OCI-M1 (cell line): ENCODE measurements at regions not wholly inside any gene's neighbourhood (a gene's known extent, or its start where the extent isn't known, plus 50 kb on each side); places are given as distances from the start of the nearest gene placed in this dataset.

Source experiments
- DNase-seq: peaks from one replicate; lab custom pipeline; 2025; lab: John Stamatoyannopoulos, UW

GRCh38 chr9:88792502-88792901 is 198.8 kb upstream of the S1PR3 start:
- no peak for DNase-seq

- DNase-seq: no peak
These were observed 197.2 kb upstream of the S1PR3 start for GRCh38 chr9:88794100-88794499.

DNA sequence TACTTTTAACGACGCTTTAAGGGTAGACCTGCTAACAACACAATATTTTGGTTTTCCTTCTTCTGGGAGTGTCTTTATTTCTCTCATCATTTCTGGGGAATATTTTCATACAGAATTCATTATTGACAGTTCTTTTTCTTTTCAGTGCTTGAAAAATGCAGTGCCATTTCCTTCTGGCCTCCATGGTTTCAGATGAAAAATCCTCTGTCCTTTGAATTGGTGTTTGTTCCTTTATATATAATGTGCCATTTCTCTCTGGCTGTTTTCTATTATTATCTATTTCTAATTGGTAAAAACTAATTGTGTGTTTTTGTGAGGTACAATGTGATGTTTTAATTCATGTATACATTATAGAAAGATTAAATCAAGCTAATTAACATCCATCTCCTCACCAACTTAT is 194.3 kb upstream of the S1PR3 start:
- DNase-seq: no peak

DNA sequence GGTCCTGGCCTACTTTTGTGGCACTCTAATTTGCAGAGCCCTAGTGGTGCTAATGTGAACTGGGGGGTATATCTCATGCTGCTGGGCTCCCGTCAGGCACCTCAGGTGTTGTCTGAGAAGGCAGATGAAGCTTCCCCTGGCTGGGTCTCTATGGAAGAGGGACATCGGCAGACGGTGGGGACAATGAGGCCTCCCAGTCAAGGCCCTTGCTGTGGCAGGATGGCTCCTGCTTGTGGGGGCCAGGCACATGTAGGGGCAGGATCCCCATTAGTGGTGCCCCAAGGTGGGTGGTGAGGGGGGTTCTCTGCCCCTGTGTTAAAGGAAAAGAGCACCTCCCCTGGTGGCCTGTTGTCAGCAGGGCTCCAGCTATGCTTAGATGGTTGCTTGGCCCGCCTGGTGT is 192.8 kb upstream of the S1PR3 start:
- no peak for DNase-seq

- DNase-seq: no peak
These were observed 191.5 kb upstream of the S1PR3 start for GRCh38 chr9:88799541-88800328.

- no peak for DNase-seq
These were observed 191.0 kb upstream of the S1PR3 start for GRCh38 chr9:88800329-88800682.

DNA sequence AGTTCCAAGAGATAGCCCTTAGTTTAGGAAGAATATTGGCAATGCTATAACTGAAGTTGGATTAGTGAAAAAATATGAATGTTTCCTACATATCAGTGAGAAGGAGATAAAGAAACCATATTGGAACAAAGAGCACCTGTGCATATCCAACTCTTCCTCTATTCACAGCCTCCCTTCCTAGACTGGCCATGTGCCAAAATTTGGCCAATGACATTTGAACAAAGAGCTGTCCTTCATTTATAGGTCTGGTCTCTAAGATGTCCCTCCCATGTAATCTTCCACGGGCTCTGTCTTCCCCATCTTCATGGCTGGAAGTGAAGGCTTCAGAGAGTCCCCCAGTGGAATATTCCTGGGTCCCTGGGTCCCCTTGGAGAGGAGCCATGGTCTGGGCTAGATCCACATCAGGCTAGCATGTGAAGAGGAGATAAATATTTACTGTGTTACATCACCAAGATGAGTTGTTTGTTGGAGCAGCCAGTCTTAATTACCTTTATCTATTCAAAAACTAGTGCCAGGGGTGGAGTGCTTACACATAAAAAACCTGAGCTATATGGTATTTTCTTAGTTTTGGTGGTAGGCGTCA is 190.0 kb upstream of the S1PR3 start:
- no peak for DNase-seq

GRCh38 chr9:88802533-88802932 is 188.7 kb upstream of the S1PR3 start:
- no peak for DNase-seq

GRCh38 chr9:88803546-88804253 is 187.6 kb upstream of the S1PR3 start:
- DNase-seq: no peak

DNA sequence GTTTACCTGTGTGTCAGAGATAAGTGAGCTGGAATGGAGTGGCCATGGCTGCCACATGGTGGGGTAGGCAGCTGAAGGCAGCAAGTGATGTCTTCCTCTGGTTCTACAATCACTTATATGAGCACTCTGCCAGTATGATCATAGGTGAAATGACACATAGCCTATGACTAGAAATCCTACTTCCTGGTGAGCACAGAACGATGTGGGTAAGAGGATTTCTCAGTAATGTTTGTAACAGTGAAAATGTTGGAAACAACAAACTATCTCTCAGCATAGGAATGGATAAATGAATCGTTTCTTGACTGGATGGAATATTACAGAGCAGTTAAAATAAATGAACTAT is 187.0 kb upstream of the S1PR3 start:
- no peak for DNase-seq

DNA sequence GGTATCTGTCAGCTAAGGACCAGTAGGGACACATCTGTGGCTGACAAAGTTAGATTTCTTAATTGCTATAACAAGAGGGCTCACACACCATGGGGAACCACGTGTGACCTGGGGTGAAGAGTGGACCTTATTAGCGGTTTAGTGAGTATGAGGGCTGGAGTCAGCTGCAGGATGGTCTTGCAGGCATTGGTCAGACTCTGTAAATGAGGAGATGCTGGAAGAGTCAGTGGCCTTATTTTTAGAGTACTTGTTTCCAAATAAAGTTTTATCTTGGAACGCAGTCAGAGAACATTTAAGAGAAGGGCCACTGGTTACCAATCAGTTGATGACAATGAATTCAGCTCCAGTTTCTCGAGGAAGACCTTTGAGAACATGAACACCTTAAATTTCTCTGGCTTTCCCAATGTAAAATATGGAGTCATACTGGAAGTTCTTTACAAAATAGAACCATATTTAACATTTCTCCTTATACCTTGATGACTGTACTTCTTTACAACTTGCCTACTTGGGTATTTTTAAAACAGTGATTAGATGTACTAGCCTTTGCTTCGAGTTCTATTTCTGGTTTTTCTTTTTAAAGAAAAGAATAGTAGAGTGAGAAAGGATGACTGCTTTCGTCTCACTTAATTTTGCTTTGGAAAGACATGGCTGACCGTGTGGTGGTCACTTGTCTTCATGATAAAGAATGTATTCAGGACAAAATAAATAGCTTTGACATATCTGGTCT is 185.9 kb upstream of the S1PR3 start:
- no peak for DNase-seq

- DNase-seq: no peak
These were observed 183.8 kb upstream of the S1PR3 start for GRCh38 chr9:88807426-88807825.

DNA sequence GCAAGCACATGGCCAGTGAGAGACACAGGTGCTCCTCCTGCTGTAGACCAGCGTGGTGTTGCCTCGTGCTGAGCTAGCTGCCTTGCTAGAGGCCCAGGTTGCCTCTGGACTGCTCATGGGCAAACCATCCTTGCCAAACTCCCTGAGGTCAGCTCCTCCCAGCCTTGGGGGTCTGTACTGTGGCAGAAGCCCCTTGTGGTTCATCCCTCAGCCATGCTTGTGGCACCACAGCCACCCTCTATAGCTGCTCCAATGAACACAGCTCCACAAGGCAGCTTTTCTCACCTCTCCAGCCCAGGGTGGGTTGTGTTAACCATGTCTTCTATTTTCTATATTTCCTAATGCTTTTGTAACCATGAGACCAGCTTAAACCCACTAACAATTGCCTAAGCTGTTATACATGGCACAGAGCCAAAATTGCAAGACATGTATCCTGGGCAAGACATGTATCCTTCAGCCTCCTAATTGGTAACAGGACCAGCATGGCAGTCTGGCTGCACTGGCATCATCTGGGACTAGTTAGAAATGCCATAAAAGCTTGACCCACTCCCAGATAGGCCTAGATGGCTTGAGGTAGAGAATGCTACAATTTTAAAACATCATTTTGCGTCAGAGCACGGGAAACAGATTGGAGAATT is 183.1 kb upstream of the S1PR3 start:
- no peak for DNase-seq

GRCh38 chr9:88808761-88809354 is 182.4 kb upstream of the S1PR3 start:
- no peak for DNase-seq

DNA sequence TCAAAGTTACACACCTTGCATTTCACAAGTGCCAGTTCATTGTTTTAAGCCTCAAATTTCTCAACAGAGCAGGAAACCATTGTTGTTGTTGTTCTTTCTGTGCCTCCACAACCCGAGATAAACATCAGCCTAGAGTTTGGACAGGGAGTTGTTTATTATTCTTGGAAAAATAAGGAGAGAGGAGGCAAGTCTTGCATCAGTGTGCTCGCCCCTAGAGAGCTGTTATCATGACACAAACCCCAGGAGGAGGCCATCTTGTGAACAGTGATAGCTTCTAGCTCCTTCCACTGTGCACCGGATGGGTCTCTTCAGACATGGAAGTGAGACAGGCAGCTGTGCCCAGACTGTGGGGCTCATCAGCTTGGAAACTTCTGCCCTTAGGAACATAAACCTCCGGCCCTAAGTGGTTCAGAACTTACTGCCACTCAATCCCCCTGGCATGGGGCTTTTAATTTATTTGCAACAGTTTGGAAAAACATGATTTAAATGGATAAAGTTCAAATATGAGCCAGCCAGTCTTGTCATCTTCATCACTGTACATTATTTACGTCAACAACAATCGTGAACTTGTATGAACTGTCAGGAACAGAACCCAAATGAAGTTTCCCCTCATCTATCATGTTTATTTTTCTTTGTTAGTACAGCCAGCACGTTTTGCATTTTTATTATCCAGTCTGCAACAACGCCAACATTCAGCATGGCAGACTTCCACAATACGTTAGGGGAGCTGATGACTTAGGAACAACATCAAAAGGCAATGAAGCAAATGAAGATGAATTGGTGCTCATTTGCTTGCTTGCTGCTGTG is 181.7 kb upstream of the S1PR3 start:
- DNase-seq: no peak

DNA sequence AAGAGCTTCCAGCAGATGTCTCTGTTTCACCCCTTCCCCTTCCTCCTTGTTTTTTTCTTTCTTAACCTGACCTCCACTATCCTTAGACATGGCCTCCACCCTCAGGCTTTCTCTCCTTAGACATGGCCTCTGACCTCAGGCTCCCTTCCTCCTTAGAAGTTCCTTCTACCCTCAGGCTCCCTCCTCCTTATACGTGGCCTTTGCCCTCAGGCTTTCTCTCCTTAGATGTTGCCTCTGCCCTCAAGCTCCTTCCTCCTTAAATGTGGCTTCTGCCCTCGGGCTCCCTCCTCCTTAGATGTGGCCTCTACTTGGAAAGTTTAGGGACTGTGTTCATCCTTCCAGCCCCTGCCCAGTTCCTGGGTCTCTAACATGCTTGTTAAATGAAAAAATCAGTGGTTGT is 180.4 kb upstream of the S1PR3 start:
- DNase-seq: no peak

DNA sequence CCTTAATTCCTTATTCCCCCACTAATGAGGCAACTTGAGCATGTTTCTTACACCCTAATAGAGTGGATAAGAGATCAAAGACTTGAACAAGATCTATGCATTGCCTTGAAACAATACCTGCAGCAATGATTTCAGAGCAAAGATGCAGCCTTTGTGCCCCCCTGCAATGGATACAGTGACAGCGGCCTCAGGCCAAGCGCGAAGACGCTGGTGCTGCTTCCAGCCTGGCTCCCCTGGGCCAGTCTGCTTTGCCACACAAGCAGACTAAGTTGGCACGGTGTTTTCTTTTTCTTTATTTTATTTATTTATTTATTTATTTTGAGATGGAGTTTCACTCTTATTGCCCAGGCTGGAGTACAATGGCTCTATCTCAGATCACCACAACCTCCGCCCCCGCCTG is 179.8 kb upstream of the S1PR3 start:
- no peak for DNase-seq

DNA sequence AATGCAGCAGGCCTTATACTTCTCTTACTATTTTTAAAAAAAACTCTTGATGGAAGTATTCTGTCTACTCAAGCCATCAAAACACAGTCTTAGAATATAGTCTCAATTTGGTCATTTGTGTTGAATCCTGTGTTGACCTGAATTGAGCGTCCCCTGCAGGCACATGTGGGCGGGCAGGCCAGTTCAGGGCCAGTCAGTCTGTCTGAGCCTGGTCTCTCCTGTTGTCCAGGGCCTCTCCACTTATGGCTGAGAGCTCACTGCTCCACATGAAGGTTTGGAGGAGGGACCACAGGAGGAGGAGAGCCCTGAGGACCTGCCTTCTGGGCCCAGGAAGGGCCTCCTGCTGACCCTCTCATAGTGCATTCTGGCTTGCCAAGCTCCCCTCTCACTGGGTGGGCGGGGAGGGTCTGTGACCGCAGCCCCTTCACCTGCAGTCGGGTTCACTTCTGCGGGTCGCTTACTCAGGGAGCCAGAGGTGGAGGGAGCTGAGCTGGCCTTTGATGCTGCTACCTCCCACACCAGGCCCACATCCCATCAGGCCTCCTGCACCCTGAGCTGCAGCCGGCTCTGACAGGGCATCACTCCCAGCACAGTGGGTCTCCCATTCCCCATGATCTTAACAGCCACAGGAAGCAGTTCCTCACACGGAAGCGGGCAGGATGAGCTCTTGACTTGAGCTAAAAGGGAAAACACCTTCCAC is 178.2 kb upstream of the S1PR3 start:
- no peak for DNase-seq

- no peak for DNase-seq
These were observed 177.5 kb upstream of the S1PR3 start for GRCh38 chr9:88813638-88814209.

DNA sequence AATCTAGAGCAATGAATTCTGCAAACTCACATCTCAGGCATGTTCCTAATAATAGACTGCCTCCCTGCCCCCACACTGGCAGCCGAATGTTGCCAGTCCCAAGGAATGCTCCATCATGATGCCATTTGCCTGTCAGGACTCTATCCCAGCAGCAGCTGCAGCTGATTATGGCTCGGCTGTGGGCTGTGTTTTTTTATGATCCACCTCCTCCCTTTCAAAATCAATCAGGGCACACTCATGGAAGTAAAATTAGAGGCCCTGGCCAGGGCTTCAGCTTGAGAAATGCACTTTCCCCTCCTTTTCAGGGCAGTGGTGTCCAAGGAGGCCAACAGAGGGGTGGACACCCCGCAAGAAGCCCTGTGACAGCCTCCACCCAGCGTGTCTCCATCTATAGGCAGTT is 176.7 kb upstream of the S1PR3 start:
- DNase-seq: no peak
